GM23338 (cell line): ENCODE measurements at regions not wholly inside any gene's neighbourhood (a gene's known extent, or its start where the extent isn't known, plus 50 kb on each side); places are given as distances from the start of the nearest gene placed in this dataset.

Experiments
- ATAC-seq: fragments of 200-7000 bp; cut with Tn5 transposase; 3 replicates; pipeline ENCODE4 v1.9.1; 2020
- DNase-seq: peaks from one replicate; pipeline ENCODE4 v3.0.0-alpha.2; 2015; ENCODE audit warnings: low spot score
- H2AFZ ChIP-seq: fragments of 200-600 bp; sonication (generic); 2 replicates; pipeline ENCODE4 v1.8.0; 2016; ENCODE audit warnings: antibody characterized with exemption, mild to moderate bottlenecking, moderate library complexity
- H3F3A ChIP-seq: fragments of 200-600 bp; sonication (generic); replicated peaks from 2 replicates; pipeline ENCODE4 v1.8.0; 2017; ENCODE audit warnings: antibody characterized with exemption, mixed run types, low read depth
- H3K27ac ChIP-seq: fragments of 200-600 bp; sonication (generic); 2 replicates; pipeline ENCODE4 v1.6.1; 2016; ENCODE audit warnings: low read depth
- H3K27me3 ChIP-seq: fragments of 200-600 bp; sonication (generic); 2 replicates; pipeline ENCODE4 v1.8.0; 2016; ENCODE audit warnings: mild to moderate bottlenecking, mixed run types, moderate library complexity; ENCODE audit not compliant: insufficient read depth
- H3K36me3 ChIP-seq: fragments of 200-600 bp; sonication (generic); 2 replicates; pipeline ENCODE4 v1.8.0; 2016; ENCODE audit warnings: mild to moderate bottlenecking; ENCODE audit not compliant: insufficient read depth
- H3K4me1 ChIP-seq: fragments of 200-600 bp; sonication (generic); 2 replicates; pipeline ENCODE4 v1.8.0; 2016; ENCODE audit warnings: mild to moderate bottlenecking, moderate library complexity; ENCODE audit not compliant: insufficient read depth
- H3K4me2 ChIP-seq: fragments of 200-600 bp; sonication (generic); 2 replicates; pipeline ENCODE4 v1.7.1; 2017; ENCODE audit warnings: mixed run types
- H3K4me3 ChIP-seq: fragments of 200-600 bp; sonication (generic); 2 replicates; pipeline ENCODE4 v1.6.1; 2016; ENCODE audit warnings: mixed run types
- H3K79me2 ChIP-seq: fragments of 200-600 bp; sonication (generic); replicated peaks from 2 replicates; pipeline ENCODE4 v1.8.0; 2017; ENCODE audit warnings: mild to moderate bottlenecking; ENCODE audit not compliant: insufficient read depth
- H3K9me2 ChIP-seq: fragments of 200-600 bp; sonication (generic); 2 replicates; pipeline ENCODE4 v1.8.0; 2017; ENCODE audit not compliant: insufficient read depth
- H4K20me1 ChIP-seq: fragments of 200-600 bp; sonication (generic); replicated peaks from 2 replicates; pipeline ENCODE4 v1.8.0; 2017; ENCODE audit warnings: mild to moderate bottlenecking; ENCODE audit not compliant: insufficient read depth
- H3K27ac Mint-ChIP-seq: 2 replicates; pipeline ENCODE4 v1.8.0; 2020; ENCODE audit warnings: inconsistent platforms, mild to moderate bottlenecking, moderate library complexity, mixed read lengths
- H3K27me3 Mint-ChIP-seq: 3 replicates; pipeline ENCODE4 v1.8.0; 2022; ENCODE audit warnings: low read depth, mild to moderate bottlenecking, moderate library complexity, mixed read lengths, inconsistent platforms; ENCODE audit not compliant: insufficient read depth, poor library complexity
- H3K36me3 Mint-ChIP-seq: 3 replicates; pipeline ENCODE4 v1.8.0; 2021; ENCODE audit warnings: low read depth, mild to moderate bottlenecking, inconsistent platforms, moderate library complexity, mixed read lengths
- H3K4me1 Mint-ChIP-seq: 3 replicates; pipeline ENCODE4 v1.8.0; 2020; ENCODE audit warnings: mild to moderate bottlenecking, inconsistent platforms, mixed read lengths
- H3K4me3 Mint-ChIP-seq: 3 replicates; pipeline ENCODE4 v1.8.0; 2021; ENCODE audit warnings: moderate library complexity, mild to moderate bottlenecking, inconsistent platforms, mixed read lengths
- H3K9me3 Mint-ChIP-seq: 3 replicates; pipeline ENCODE4 v1.8.0; 2020; ENCODE audit warnings: moderate library complexity, mild to moderate bottlenecking, inconsistent platforms, mixed read lengths
- ETS1 ChIP-seq: IDR thresholded peaks from 2 replicates; pipeline ENCODE4 v1.6.1; 2016; ENCODE audit warnings: antibody characterized with exemption
- NANOG ChIP-seq: IDR thresholded peaks from 2 replicates; pipeline ENCODE4 v1.6.1; 2016; ENCODE audit warnings: antibody characterized with exemption, borderline replicate concordance
- POLR2AphosphoS5 ChIP-seq: IDR thresholded peaks from 2 replicates; pipeline ENCODE4 v1.6.1; 2016; ENCODE audit warnings: antibody characterized with exemption, low read depth
- ZNF331 ChIP-seq: fragments of 250-450 bp; sonication (Bioruptor Pico); IDR thresholded peaks from 2 replicates; pipeline ENCODE4 v1.5.0; 2020; ENCODE audit warnings: low read depth, mild to moderate bottlenecking, moderate library complexity
- TF ChIP-seq, protein P1 (sequence below): fragments of 250-450 bp; sonication (Bioruptor Pico); IDR thresholded peaks from 2 replicates; pipeline ENCODE4 v1.5.0; 2020; ENCODE audit warnings: mild to moderate bottlenecking, moderate library complexity
- TF ChIP-seq, protein P2 (sequence below), 2 experiments: fragments of 200-600 bp in 1 of 2; sonication (generic) in 1 of 2; conservative IDR thresholded peaks; 2 replicates each; pipeline versions ENCODE4 v1.5.1 to v1.6.1; 2016 to 2017; ENCODE audit warnings: antibody characterized with exemption in 2 of 2, low read depth in 2 of 2, mild to moderate bottlenecking in 2 of 2, moderate library complexity in 1 of 2

- Histone ChIP-seq H3K9me2 (no peaks in the 10 kb centered on the region), H3F3A (peaks cover 5% of the 10 kb centered on the region; the same call in 1 of the 2 replicates), H3K4me1 (peaks cover 58% of the 10 kb centered on the region), H3K79me2 (peaks cover 7% of the 10 kb centered on the region), H3K4me3 (0 out of 2 replicates have a peak overlapping the region, but pooled peaks have one; percentile 42), H3K4me2 (peak overlapping the region; percentile 70), H4K20me1 (no peaks in the 10 kb centered on the region), H3K27me3 (no peaks in the 10 kb centered on the region), H3K27ac (peak overlapping the region; percentile 97), H2AFZ (no peak overlapping the region), H3K36me3 (no peaks in the 10 kb centered on the region)
- H3K4me1 Mint-ChIP-seq, result peaks cover 74% of the 10 kb centered on the region
- peaks cover under 1% of the 10 kb centered on the region; the same call in 1 of the 3 replicates for H3K36me3 Mint-ChIP-seq
- peak overlapping the region; percentile 73; the same call in 1 of the 2 replicates for H3K27ac Mint-ChIP-seq
- H3K27me3 Mint-ChIP-seq, result peaks cover 2% of the 10 kb centered on the region
- ATAC-seq (no peak; the same call in 2 of the 3 replicates), DNase-seq (no peak)
- no peak for TF ChIP-seq ZNF331 (CRISPR knock-in tag)
- no peak for TF ChIP-seq NANOG
- TF ChIP-seq, protein P1, sequence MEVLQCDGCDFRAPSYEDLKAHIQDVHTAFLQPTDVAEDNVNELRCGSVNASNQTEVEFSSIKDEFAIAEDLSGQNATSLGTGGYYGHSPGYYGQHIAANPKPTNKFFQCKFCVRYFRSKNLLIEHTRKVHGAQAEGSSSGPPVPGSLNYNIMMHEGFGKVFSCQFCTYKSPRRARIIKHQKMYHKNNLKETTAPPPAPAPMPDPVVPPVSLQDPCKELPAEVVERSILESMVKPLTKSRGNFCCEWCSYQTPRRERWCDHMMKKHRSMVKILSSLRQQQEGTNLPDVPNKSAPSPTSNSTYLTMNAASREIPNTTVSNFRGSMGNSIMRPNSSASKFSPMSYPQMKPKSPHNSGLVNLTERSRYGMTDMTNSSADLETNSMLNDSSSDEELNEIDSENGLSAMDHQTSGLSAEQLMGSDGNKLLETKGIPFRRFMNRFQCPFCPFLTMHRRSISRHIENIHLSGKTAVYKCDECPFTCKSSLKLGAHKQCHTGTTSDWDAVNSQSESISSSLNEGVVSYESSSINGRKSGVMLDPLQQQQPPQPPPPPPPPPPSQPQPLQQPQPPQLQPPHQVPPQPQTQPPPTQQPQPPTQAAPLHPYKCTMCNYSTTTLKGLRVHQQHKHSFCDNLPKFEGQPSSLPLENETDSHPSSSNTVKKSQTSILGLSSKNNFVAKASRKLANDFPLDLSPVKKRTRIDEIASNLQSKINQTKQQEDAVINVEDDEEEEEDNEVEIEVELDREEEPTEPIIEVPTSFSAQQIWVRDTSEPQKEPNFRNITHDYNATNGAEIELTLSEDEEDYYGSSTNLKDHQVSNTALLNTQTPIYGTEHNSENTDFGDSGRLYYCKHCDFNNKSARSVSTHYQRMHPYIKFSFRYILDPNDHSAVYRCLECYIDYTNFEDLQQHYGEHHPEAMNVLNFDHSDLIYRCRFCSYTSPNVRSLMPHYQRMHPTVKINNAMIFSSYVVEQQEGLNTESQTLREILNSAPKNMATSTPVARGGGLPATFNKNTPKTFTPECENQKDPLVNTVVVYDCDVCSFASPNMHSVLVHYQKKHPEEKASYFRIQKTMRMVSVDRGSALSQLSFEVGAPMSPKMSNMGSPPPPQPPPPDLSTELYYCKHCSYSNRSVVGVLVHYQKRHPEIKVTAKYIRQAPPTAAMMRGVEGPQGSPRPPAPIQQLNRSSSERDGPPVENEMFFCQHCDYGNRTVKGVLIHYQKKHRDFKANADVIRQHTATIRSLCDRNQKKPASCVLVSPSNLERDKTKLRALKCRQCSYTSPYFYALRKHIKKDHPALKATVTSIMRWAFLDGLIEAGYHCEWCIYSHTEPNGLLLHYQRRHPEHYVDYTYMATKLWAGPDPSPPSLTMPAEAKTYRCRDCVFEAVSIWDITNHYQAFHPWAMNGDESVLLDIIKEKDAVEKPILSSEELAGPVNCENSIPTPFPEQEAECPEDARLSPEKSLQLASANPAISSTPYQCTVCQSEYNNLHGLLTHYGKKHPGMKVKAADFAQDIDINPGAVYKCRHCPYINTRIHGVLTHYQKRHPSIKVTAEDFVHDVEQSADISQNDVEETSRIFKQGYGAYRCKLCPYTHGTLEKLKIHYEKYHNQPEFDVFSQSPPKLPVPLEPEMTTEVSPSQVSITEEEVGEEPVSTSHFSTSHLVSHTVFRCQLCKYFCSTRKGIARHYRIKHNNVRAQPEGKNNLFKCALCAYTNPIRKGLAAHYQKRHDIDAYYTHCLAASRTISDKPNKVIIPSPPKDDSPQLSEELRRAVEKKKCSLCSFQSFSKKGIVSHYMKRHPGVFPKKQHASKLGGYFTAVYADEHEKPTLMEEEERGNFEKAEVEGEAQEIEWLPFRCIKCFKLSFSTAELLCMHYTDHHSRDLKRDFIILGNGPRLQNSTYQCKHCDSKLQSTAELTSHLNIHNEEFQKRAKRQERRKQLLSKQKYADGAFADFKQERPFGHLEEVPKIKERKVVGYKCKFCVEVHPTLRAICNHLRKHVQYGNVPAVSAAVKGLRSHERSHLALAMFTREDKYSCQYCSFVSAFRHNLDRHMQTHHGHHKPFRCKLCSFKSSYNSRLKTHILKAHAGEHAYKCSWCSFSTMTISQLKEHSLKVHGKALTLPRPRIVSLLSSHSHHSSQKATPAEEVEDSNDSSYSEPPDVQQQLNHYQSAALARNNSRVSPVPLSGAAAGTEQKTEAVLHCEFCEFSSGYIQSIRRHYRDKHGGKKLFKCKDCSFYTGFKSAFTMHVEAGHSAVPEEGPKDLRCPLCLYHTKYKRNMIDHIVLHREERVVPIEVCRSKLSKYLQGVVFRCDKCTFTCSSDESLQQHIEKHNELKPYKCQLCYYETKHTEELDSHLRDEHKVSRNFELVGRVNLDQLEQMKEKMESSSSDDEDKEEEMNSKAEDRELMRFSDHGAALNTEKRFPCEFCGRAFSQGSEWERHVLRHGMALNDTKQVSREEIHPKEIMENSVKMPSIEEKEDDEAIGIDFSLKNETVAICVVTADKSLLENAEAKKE (CRISPR knock-in tag), result no peak
- TF ChIP-seq, protein P2, sequence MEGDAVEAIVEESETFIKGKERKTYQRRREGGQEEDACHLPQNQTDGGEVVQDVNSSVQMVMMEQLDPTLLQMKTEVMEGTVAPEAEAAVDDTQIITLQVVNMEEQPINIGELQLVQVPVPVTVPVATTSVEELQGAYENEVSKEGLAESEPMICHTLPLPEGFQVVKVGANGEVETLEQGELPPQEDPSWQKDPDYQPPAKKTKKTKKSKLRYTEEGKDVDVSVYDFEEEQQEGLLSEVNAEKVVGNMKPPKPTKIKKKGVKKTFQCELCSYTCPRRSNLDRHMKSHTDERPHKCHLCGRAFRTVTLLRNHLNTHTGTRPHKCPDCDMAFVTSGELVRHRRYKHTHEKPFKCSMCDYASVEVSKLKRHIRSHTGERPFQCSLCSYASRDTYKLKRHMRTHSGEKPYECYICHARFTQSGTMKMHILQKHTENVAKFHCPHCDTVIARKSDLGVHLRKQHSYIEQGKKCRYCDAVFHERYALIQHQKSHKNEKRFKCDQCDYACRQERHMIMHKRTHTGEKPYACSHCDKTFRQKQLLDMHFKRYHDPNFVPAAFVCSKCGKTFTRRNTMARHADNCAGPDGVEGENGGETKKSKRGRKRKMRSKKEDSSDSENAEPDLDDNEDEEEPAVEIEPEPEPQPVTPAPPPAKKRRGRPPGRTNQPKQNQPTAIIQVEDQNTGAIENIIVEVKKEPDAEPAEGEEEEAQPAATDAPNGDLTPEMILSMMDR (conservative IDR thresholded peaks at IDR 0.05; ENCODE audit: low read depth in 2 of 2), result no peak
- TF ChIP-seq ETS1, result no peak
- no peak for TF ChIP-seq POLR2AphosphoS5
- H3K4me3 Mint-ChIP-seq, result no peak overlapping the region; the same call in 2 of the 3 replicates
- H3K9me3 Mint-ChIP-seq, result no peaks in the 10 kb centered on the region
Observed at GRCh38 chr4:87916626-87917025, 58.9 kb upstream of the SPP1 start.
